HG02588 (cell line): ENCODE measurements at regions not wholly inside any gene's neighbourhood (a gene's known extent, or its start where the extent isn't known, plus 50 kb on each side); places are given as distances from the start of the nearest gene placed in this dataset.

Source experiments
- ATAC-seq: cut with Tn5 transposase; IDR thresholded peaks from one replicate; pipeline ENCODE4 v1.9.1; 2021; ENCODE audit warnings: mild to moderate bottlenecking, moderate library complexity; ENCODE audit not compliant: unreplicated experiment

GRCh38 chr12:18965203-18965602 is 164.3 kb upstream of the PLEKHA5 start:
- ATAC-seq, result no peak

- ATAC-seq, result no peak
Measured at GRCh38 chr12:18966954-18967353, 162.6 kb upstream of the PLEKHA5 start.

GRCh38 chr12:18967814-18968213 is 161.7 kb upstream of the PLEKHA5 start:
- no peak for ATAC-seq

DNA sequence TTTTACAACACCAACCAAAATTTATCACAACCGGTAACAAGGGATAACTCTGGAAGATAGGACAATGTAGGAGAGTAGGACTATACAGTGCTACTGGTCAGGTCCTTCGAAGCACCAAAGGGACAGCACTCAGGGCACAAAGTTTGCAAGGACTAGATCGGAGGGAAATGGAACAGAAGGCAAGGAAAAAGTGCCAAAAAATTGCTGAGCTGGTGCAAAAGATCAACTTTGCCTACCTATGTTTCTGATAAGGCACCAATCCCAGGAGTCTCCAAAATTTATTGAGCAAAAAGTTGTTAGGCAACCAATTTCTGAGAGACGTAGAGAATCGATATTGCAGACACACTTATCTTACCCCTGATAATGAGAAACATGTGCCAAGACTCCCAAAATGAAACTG is 160.0 kb upstream of the PLEKHA5 start:
- ATAC-seq, result no peak

GRCh38 chr12:18970603-18971002 is 158.9 kb upstream of the PLEKHA5 start:
- no peak for ATAC-seq

DNA sequence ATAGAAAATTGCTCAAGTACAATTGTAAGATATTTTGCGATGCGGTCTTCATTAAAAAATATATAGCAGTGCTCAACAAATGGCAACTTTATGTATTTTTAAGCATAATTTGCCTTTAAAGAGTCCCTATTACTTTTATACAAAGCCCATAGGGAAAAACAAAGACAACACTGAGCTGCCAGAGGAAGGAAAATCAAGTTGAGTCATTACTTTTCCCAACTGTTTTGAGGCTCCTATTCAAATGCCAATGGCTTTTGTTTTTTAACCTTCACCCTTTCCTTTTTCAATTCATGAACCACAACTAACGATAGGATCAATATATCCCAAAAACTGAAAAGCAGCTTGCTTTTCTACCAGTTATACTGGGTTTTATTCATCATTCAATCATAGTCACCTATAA is 157.6 kb upstream of the PLEKHA5 start:
- no peak for ATAC-seq

DNA sequence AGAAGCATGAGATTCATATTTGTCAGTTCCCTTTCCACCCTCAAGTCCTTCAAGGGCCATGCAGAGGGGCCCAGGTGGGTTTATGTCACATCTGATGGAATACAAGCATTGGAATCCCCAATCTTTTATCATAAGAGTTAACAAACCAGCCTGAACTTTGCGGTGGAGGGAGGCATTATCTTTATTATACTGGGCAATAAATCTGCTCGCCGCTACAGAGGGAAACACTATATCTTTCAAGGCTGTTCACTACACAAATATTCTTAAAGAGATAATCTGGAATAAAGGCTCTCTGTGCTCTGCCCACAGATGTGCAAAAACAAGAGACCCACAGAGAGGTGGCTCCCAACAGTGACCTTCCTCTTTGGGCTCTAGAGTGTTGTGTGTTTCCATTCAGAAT is 153.6 kb upstream of the PLEKHA5 start:
- no peak for ATAC-seq

- no peak for ATAC-seq
Measured at GRCh38 chr12:18979401-18980126, 150.0 kb upstream of the PLEKHA5 start.

- peak; percentile 35 for ATAC-seq
Measured at GRCh38 chr12:18981732-18982131, 147.8 kb upstream of the PLEKHA5 start.

- ATAC-seq, result peak; percentile 69
Measured at GRCh38 chr12:18982226-18982949, 147.1 kb upstream of the PLEKHA5 start.

DNA sequence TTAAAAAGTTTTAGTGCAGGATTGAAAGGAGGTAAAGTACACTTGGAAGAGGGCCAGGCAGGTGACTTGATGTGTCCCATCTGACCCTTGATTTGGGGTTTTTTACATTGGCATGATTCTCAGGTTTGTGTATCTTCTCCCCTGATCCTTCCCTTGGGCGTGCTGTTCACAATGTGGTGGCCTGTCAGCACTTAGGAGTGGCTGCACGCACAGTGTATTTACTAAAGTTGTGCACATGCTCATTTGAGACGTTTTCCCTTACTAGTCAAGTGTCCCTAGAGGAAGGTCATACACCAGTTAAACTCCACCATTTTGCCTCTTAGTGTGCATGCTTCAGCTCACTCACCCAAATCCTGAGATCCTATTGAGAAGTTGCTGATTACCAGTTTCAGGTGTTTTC is 145.7 kb upstream of the PLEKHA5 start:
- ATAC-seq, result no peak

DNA sequence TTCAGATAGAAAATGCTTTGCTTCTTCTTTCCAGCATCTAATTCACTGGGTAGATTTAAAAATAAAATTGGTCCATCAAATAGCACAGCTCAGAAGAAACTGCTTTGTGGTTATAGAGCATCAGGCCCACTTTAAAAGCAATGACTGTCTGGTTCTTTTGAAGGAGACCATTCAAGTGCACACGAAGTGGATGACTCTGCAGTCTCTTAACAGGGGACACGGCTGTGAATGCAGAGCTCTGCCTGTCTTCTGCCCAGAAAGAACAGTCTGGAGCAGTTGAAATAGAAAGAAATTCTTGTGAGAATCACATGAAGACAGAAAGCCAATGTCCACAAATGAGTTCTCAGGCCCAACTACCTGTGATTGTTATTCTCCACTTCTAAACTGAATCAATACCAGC is 138.7 kb upstream of the PLEKHA5 start:
- no peak for ATAC-seq

DNA sequence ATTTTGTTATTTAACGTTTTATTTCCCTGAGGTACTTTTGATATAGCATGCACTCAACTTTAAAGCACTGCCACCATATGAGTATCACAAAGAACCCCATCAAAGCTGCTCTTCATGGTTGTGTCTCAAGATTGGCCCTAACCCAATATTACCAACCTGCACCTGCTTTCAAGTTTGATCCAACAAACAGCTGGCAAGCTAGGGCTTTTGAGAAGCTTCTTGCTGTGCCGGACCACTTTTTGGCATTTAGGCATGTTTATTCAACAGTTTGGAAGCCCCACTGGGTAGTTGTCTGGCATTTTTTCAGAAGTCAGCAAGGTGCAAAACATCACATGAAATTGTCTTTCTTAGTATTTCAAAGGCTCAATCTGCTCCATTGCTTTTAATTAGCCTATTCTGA is 137.2 kb upstream of the PLEKHA5 start:
- no peak for ATAC-seq

- no peak for ATAC-seq
Measured at GRCh38 chr12:18998343-18999261, 130.9 kb upstream of the PLEKHA5 start.

- ATAC-seq, result no peak
Measured at GRCh38 chr12:19000836-19001235, 128.7 kb upstream of the PLEKHA5 start.

GRCh38 chr12:19002216-19002615 is 127.3 kb upstream of the PLEKHA5 start:
- no peak for ATAC-seq

DNA sequence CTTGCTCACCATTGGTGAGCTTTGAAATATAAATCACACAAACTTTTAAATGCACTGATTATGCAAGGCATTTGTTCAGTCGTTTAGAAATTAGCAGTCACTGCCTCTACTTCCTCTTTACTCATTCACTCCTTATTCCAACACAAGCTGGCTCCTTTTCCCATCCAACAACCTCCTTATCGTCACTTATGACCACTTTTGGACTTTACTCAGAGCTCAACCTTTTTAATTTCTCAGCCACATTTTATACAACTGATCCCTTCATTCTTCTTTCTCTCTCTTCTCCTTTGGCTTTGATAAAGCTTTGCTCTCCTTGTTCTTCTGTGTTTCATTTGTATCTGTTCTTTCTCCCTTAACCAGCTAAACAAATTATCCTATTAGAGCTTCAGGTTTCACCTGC is 126.4 kb upstream of the PLEKHA5 start:
- ATAC-seq, result no peak

GRCh38 chr12:19003987-19004619 is 125.4 kb upstream of the PLEKHA5 start:
- ATAC-seq, result no peak

DNA sequence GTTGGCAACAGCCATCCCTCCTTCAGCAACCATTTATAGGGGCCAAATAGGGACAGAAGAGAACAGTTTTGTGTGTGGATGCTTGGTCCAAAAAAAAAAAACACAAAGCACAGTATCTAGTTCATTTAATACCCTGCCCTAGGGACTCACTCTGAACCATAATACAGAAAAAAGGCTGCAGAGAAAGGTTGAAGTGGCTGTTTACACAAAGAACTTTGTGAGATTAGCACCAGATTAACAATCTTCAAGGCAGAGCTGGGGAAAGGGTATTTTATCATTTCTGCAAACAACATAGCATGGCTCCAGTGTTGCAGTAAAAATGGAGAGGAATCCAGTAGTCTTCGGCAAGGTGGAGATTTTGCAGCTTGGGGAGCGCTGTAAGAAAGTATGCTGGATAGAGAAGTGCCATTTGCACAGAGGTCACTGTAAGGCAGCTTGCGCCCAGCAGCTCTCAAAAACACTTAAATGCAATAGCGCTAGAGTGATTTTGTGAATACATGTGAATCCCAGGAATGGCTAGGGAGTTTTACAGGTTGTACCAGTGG is 124.2 kb upstream of the PLEKHA5 start:
- ATAC-seq, result no peak

DNA sequence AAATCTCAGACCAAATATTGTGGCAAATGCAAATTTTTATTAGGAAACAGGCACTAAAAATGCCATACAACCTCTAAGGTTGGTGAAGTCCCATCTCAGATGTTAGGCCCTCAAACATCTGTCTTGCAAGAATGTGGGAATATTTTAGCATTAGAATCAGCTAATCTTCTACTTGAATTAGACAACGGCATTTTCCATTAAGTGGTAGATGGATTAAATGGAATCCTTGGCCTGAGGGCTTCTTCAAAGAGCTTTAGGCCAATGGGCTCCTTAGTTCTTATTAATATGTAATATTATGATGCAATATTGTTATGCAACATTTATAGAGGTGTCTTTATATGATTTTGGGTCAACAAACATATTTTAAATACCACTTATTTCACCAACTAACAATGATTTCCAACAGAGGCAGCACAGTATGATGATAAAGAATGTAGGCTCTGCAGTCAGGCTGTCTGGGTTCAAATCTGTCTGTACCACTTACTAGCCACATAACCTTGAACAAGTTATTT is 122.9 kb upstream of the PLEKHA5 start:
- no peak for ATAC-seq

- ATAC-seq, result no peak
Measured at GRCh38 chr12:19008102-19008501, 121.4 kb upstream of the PLEKHA5 start.
